ENCODE measurements at regions not wholly inside any gene's neighbourhood (a gene's known extent, or its start where the extent isn't known, plus 50 kb on each side); places are given as distances from the start of the nearest gene placed in this dataset.

DNA sequence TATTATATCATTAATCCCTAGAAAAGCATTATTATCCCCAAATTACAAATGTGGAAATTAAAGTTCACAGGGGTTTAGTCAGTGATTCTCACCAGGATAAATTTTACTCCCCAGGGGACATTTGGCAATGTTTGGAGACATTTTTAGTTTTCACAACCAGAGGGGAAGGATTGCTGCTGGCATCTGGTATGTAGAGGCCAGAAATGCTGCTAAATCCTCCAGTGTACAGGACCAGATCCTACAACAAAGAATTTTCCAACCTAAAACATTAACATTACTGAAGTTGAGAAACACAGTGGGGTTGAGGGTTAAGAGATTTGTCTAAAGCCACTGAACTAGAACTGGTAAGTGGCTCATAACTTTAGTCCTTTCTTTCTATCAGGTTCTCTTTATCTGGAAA lies 162.0 kb upstream of the SYT6 start:
- H3K36me3 ChIP-seq (ENCODE audit: control insufficient read depth, insufficient read depth, low read length), result no peaks in the 10 kb centered on the region
- H3K27me3 ChIP-seq (ENCODE audit: control insufficient read depth, insufficient read depth, low read length, poor library complexity, severe bottlenecking), result no peaks in the 10 kb centered on the region
- H3K9me3 ChIP-seq (ENCODE audit: control insufficient read depth, low read length), result no peaks in the 10 kb centered on the region
- no peaks in the 10 kb centered on the region for H3K4me1 ChIP-seq (ENCODE audit: control insufficient read depth, insufficient read depth, low read length)
- no peak overlapping the region for H3K27ac ChIP-seq (ENCODE audit: insufficient read depth, low read depth, low read length, poor library complexity, severe bottlenecking)
- H3K4me3 ChIP-seq (ENCODE audit: insufficient read depth, low read depth, low read length), result no peak overlapping the region

DNA sequence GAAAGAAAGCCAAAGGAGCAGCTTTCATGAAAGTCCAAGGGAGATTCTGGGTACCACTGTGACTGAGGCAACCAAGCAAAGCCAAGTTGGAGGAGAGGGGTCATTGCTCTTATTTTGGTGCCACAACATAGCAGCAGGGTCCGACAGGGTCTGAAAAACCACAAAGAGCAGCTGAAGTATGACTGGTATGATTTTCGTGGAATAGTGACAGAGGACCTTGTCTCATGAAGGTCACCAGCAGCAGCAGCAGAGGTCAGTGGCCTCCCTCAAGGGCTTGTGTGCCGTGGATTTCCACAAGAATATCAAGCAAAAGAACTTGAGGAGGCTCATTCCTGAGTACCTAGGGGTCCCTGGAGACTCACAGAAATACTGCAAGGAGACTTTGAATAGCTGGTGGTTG lies 160.9 kb upstream of the SYT6 start:
- H3K9me3 ChIP-seq (ENCODE audit: control insufficient read depth, low read length), result no peaks in the 10 kb centered on the region
- no peaks in the 10 kb centered on the region for H3K27me3 ChIP-seq (ENCODE audit: control insufficient read depth, insufficient read depth, low read length, poor library complexity, severe bottlenecking)
- H3K36me3 ChIP-seq (ENCODE audit: control insufficient read depth, insufficient read depth, low read length), result no peaks in the 10 kb centered on the region
- no peaks in the 10 kb centered on the region for H3K4me1 ChIP-seq (ENCODE audit: control insufficient read depth, insufficient read depth, low read length)
- H3K27ac ChIP-seq (ENCODE audit: insufficient read depth, low read depth, low read length, poor library complexity, severe bottlenecking), result no peak overlapping the region
- 88 to 95% methylated on average over 3 of the region's 3 CpGs for WGBS, 2 experiments
- no peak overlapping the region for H3K4me3 ChIP-seq (ENCODE audit: insufficient read depth, low read depth, low read length)

DNA sequence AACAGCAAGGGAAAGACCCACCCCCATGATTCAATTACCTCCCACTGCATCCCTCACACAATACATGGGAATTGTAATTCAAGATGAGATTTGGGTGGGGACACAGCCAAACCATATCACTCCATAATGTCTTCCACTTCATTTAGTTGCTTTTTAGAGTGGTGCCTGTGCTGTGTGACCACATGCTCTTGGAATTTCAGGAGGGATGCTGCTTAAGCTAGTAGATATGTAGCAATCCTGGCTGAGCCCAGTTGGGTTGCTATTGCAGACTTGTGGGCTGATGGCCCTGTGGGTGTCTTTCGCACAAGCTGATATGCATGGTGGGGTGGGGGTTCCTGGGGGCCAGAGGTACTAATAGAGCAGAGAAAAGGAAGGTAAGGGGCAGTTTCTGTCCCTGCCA lies 160.4 kb upstream of the SYT6 start:
- H3K4me3 ChIP-seq (ENCODE audit: insufficient read depth, low read depth, low read length), result no peak overlapping the region
- H3K27me3 ChIP-seq (ENCODE audit: control insufficient read depth, insufficient read depth, low read length, poor library complexity, severe bottlenecking), result no peaks in the 10 kb centered on the region
- no peak overlapping the region for H3K27ac ChIP-seq (ENCODE audit: insufficient read depth, low read depth, low read length, poor library complexity, severe bottlenecking)
- H3K36me3 ChIP-seq (ENCODE audit: control insufficient read depth, insufficient read depth, low read length), result no peaks in the 10 kb centered on the region
- no peaks in the 10 kb centered on the region for H3K9me3 ChIP-seq (ENCODE audit: control insufficient read depth, low read length)
- H3K4me1 ChIP-seq (ENCODE audit: control insufficient read depth, insufficient read depth, low read length), result no peaks in the 10 kb centered on the region
- WGBS, 2 experiments, result 94 to 96% methylated on average over 1 of the region's 1 CpG

DNA sequence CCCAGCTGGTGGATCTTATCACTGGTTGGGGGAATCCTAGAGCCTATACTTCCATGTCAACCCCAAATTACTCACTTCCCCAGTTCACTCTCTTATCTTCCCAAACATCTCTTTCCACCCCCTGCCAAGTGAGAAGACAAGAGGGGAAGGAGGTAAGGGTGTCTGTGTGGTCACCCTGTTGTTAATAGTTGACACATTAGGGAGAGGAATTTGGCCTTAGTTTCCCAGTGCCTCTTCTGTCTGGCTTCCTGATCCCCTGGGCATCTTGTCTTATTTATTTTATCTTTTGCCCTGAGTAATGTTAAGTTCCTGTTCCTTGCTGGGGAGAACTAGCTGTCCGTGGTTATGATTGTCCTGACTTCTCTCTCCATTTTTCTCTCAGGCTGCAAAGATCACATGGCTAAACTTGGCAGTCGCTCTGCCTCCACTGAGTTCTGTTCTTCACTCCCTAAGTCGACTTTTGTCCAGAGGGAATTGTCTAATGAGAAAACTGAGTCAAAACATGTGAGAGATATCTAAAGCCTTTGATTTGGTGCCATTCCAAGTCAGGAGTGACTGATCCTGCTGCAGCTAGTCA lies 157.1 kb upstream of the SYT6 start:
- WGBS, 2 experiments, result 84 to 88% methylated on average over 3 of the region's 3 CpGs
- Histone ChIP-seq H3K4me1 (ENCODE audit: control insufficient read depth, insufficient read depth, low read length) (no peaks in the 10 kb centered on the region), H3K36me3 (ENCODE audit: control insufficient read depth, insufficient read depth, low read length) (no peaks in the 10 kb centered on the region), H3K4me3 (ENCODE audit: insufficient read depth, low read depth, low read length) (no peak overlapping the region), H3K27me3 (ENCODE audit: control insufficient read depth, insufficient read depth, low read length, poor library complexity, severe bottlenecking) (no peaks in the 10 kb centered on the region), H3K27ac (ENCODE audit: insufficient read depth, low read depth, low read length, poor library complexity, severe bottlenecking) (no peak overlapping the region), H3K9me3 (ENCODE audit: control insufficient read depth, low read length) (no peaks in the 10 kb centered on the region)

DNA sequence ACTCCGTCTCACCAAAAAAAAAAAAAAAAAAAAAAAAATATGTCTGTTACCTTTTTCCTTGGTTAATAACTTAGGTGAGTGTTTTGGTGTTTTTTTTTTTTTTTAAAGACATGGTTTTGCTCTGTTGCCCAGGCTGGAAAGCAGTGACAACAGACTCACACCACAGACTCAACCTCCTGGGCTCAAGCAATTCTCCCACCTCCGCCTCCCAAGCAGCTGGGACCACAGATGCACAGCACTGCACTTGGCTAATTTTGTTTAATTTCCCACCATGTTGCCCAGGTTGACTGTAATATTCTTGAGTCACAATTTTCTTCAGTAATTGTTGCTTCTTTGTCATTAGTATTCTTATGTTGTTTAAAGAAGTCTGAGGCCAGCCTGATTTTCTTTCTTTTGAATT lies 149.2 kb upstream of the SYT6 start:
- 92 to 96% methylated on average over 1 of the region's 2 CpGs for WGBS, 2 experiments
- no peak overlapping the region for H3K27ac ChIP-seq (ENCODE audit: insufficient read depth, low read depth, low read length, poor library complexity, severe bottlenecking)
- no peaks in the 10 kb centered on the region for H3K36me3 ChIP-seq (ENCODE audit: control insufficient read depth, insufficient read depth, low read length)
- H3K9me3 ChIP-seq (ENCODE audit: control insufficient read depth, low read length), result no peaks in the 10 kb centered on the region
- H3K4me3 ChIP-seq (ENCODE audit: insufficient read depth, low read depth, low read length), result no peak overlapping the region
- H3K4me1 ChIP-seq (ENCODE audit: control insufficient read depth, insufficient read depth, low read length), result no peaks in the 10 kb centered on the region
- no peaks in the 10 kb centered on the region for H3K27me3 ChIP-seq (ENCODE audit: control insufficient read depth, insufficient read depth, low read length, poor library complexity, severe bottlenecking)

DNA sequence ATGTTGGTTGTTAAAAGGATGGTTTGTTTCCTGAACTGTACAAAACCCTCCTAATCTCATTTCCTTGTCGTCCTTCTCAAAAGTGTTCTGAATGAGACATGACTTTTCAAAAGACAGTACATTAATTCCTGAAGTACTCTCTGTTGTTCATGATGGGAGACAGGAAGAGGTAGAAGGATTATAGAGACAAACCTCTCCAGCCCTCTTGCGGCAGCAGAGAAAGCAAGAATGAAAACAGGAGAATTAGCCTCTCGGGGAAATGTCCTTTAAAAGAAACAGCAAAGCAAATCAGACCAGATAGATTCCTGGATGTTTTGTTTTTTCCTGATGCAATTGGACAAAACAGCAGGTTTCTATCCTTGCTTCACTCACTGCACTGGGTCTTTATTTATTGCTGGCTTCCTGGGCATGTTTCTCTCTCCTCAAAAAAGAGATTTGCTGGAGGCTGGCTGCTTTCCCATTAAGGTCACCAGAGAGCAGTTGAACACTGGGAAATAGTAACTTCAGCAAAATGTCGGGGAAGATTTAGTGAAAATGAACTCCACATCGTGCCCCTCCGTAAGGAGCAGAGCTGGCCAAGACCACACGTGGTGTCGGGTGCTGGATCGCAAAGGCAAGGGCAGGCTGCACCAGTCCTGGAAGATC lies 145.8 kb upstream of the SYT6 start:
- Histone ChIP-seq H3K9me3 (ENCODE audit: control insufficient read depth, low read length) (no peaks in the 10 kb centered on the region), H3K27ac (ENCODE audit: insufficient read depth, low read depth, low read length, poor library complexity, severe bottlenecking) (no peak overlapping the region), H3K4me3 (ENCODE audit: insufficient read depth, low read depth, low read length) (no peak overlapping the region), H3K27me3 (ENCODE audit: control insufficient read depth, insufficient read depth, low read length, poor library complexity, severe bottlenecking) (no peaks in the 10 kb centered on the region), H3K36me3 (ENCODE audit: control insufficient read depth, insufficient read depth, low read length) (no peaks in the 10 kb centered on the region), H3K4me1 (ENCODE audit: control insufficient read depth, insufficient read depth, low read length) (no peaks in the 10 kb centered on the region)
- 92% methylated on average over 9 of the region's 9 CpGs for WGBS, 2 experiments

DNA sequence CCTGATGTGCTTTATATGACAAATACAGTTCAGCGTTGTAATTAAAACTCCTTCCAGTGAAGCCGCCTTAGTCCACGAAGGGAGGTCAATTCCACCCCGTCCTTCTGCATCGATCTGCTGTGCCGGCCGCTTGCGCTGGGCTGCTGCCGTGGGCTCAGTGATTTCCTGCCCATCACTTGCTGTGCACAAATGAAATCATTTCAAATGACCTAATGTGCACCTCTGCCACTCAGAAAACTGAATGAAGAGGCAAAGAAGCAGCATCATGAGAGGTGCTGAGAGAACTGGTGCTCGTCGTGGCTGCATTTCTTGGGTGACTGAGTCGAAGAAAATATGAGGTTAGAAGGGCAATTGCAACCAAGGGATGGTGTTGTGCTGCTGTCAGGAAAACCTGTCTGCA lies 144.3 kb upstream of the SYT6 start:
- no peak overlapping the region for H3K27ac ChIP-seq (ENCODE audit: insufficient read depth, low read depth, low read length, poor library complexity, severe bottlenecking)
- no peak overlapping the region for H3K4me3 ChIP-seq (ENCODE audit: insufficient read depth, low read depth, low read length)
- H3K4me1 ChIP-seq (ENCODE audit: control insufficient read depth, insufficient read depth, low read length), result no peaks in the 10 kb centered on the region
- no peaks in the 10 kb centered on the region for H3K9me3 ChIP-seq (ENCODE audit: control insufficient read depth, low read length)
- H3K27me3 ChIP-seq (ENCODE audit: control insufficient read depth, insufficient read depth, low read length, poor library complexity, severe bottlenecking), result no peaks in the 10 kb centered on the region
- H3K36me3 ChIP-seq (ENCODE audit: control insufficient read depth, insufficient read depth, low read length), result no peaks in the 10 kb centered on the region
- 95 to 96% methylated on average over 12 of the region's 12 CpGs for WGBS, 2 experiments

DNA sequence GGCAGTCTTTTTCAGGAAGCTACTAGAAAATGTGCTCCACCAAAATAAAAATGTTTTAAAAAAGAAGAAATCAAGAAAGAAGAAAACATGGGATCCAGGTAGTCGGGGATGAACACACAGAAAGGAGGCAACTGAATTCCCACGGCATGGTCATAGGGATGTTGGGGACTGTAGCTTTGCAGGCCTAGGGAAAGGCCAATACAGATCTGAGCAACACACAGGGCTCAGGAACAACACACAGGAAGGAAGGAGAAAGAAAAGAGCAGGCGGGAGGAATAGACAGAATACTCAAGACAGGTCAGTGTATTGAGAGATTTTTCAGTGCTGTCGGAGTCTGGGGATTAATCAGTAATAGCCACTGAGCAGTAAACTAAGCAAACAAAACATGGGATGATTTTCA lies 142.7 kb upstream of the SYT6 start:
- no peak overlapping the region for H3K4me3 ChIP-seq (ENCODE audit: insufficient read depth, low read depth, low read length)
- H3K36me3 ChIP-seq (ENCODE audit: control insufficient read depth, insufficient read depth, low read length), result no peaks in the 10 kb centered on the region
- H3K27ac ChIP-seq (ENCODE audit: insufficient read depth, low read depth, low read length, poor library complexity, severe bottlenecking), result no peak overlapping the region
- H3K4me1 ChIP-seq (ENCODE audit: control insufficient read depth, insufficient read depth, low read length), result no peaks in the 10 kb centered on the region
- H3K9me3 ChIP-seq (ENCODE audit: control insufficient read depth, low read length), result no peaks in the 10 kb centered on the region
- no peaks in the 10 kb centered on the region for H3K27me3 ChIP-seq (ENCODE audit: control insufficient read depth, insufficient read depth, low read length, poor library complexity, severe bottlenecking)
- 88 to 90% methylated on average over 4 of the region's 4 CpGs for WGBS, 2 experiments

DNA sequence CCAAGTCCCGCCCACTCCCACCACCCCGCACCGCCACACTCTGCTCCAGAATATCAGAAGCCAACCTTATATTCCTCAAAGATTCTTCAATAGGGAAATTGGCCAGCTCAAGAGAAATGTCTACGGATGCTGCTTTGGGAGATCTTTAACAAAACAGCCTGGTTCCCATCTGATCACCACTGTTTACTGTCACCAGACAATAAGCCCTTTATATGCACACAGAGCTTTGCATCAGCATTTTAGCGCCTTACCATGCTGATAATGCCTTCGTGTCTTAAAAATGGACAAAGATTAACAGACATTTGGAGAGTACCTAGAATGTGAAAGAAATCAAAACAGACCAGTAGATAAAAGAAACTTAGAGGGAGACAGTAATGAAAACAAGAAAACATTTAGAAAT lies 141.7 kb upstream of the SYT6 start:
- 63 to 64% methylated on average over 6 of the region's 6 CpGs for WGBS, 2 experiments
- H3K36me3 ChIP-seq (ENCODE audit: control insufficient read depth, insufficient read depth, low read length), result no peaks in the 10 kb centered on the region
- H3K9me3 ChIP-seq (ENCODE audit: control insufficient read depth, low read length), result no peaks in the 10 kb centered on the region
- H3K27ac ChIP-seq (ENCODE audit: insufficient read depth, low read depth, low read length, poor library complexity, severe bottlenecking), result no peak overlapping the region
- no peaks in the 10 kb centered on the region for H3K27me3 ChIP-seq (ENCODE audit: control insufficient read depth, insufficient read depth, low read length, poor library complexity, severe bottlenecking)
- H3K4me1 ChIP-seq (ENCODE audit: control insufficient read depth, insufficient read depth, low read length), result no peaks in the 10 kb centered on the region
- no peak overlapping the region for H3K4me3 ChIP-seq (ENCODE audit: insufficient read depth, low read depth, low read length)

DNA sequence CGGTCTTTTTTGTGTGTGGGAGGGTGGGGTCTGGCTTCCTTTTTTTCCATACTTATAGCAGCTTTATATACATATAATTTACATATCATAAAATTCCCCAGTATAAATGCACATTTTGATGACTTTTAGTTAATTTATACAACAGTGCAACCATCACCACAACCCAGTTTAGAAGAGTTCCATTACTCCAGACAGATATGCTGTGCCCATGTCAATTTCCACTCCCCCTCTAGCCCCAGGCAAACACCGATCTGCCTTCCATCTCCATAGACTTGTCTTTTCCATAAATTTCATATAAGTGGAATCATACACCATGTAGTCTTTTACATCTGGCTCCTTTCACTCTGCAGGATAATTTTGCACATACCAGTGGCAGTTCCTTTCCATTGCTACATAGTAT lies 139.2 kb upstream of the SYT6 start:
- Histone ChIP-seq H3K4me3 (ENCODE audit: insufficient read depth, low read depth, low read length) (no peak overlapping the region), H3K27ac (ENCODE audit: insufficient read depth, low read depth, low read length, poor library complexity, severe bottlenecking) (no peak overlapping the region)
- 92 to 97% methylated on average over 1 of the region's 2 CpGs for WGBS, 2 experiments

DNA sequence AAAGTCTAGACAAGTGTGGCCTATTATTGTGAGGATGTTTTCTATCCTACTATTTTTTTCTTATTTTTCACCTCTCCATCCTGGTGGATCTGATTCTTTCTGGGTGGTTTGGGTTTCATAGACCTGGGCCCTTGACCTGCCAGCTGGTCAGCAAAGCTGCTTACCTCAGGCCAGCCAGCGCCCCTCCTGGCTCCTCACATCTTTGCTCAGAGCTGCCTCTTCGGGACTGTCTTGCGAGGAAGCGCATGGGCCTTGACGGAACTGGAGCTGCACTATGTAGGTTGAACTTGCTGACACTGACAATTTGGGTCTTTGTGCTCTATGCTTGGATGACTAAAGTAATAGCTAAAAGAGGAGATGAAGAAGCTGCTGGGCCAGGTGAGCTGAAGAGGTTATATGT lies 138.5 kb upstream of the SYT6 start:
- WGBS, 2 experiments, result 92 to 93% methylated on average over 5 of the region's 5 CpGs
- H3K27ac ChIP-seq (ENCODE audit: insufficient read depth, low read depth, low read length, poor library complexity, severe bottlenecking), result no peak overlapping the region
- H3K36me3 ChIP-seq (ENCODE audit: control insufficient read depth, insufficient read depth, low read length), result no peaks in the 10 kb centered on the region
- peaks cover 5% of the 10 kb centered on the region for H3K4me1 ChIP-seq (ENCODE audit: control insufficient read depth, insufficient read depth, low read length)
- no peak overlapping the region for H3K4me3 ChIP-seq (ENCODE audit: insufficient read depth, low read depth, low read length)
- no peaks in the 10 kb centered on the region for H3K9me3 ChIP-seq (ENCODE audit: control insufficient read depth, low read length)
- H3K27me3 ChIP-seq (ENCODE audit: control insufficient read depth, insufficient read depth, low read length, poor library complexity, severe bottlenecking), result no peaks in the 10 kb centered on the region

More for the DNA sequence above, 139.2 kb upstream of the SYT6 start:
- Histone ChIP-seq H3K36me3 (ENCODE audit: control insufficient read depth, insufficient read depth, low read length) (no peaks in the 10 kb centered on the region), H3K27me3 (ENCODE audit: control insufficient read depth, insufficient read depth, low read length, poor library complexity, severe bottlenecking) (no peaks in the 10 kb centered on the region), H3K9me3 (ENCODE audit: control insufficient read depth, low read length) (no peaks in the 10 kb centered on the region), H3K4me1 (ENCODE audit: control insufficient read depth, insufficient read depth, low read length) (peaks cover 1% of the 10 kb centered on the region)

Measured in ectodermal cell (in vitro differentiated cells).